ENCODE measurements at regions not wholly inside any gene's neighbourhood (a gene's known extent, or its start where the extent isn't known, plus 50 kb on each side); places are given as distances from the start of the nearest gene placed in this dataset.

- TF ChIP-seq MAX (IDR thresholded peaks at IDR 0.05): no peak
- TF ChIP-seq SRF (IDR thresholded peaks at IDR 0.05; ENCODE audit: low read depth, low read length): no peak
- TF ChIP-seq SIN3A (conservative IDR thresholded peaks at IDR 0.05 in 1 of 2, IDR thresholded peaks at IDR 0.05 in 1 of 2; ENCODE audit: low read depth in 1 of 2, low read length in 2 of 2): no peak
- no peak for TF ChIP-seq CBX8 (IDR thresholded peaks at IDR 0.05; ENCODE audit: borderline replicate concordance, low read depth, low read length)
Observed at GRCh38 chr5:2024986-2025721, 142.4 kb upstream of the IRX4 start (continued).

Measured in H1 (cell line).